HG02588 (cell line): ENCODE measurements at regions not wholly inside any gene's neighbourhood (a gene's known extent, or its start where the extent isn't known, plus 50 kb on each side); places are given as distances from the start of the nearest gene placed in this dataset.

Source experiments
- ATAC-seq: cut with Tn5 transposase; IDR thresholded peaks from one replicate; pipeline ENCODE4 v1.9.1; 2021; ENCODE audit warnings: mild to moderate bottlenecking, moderate library complexity; ENCODE audit not compliant: unreplicated experiment

- ATAC-seq: no peak
Measured at GRCh38 chr11:115700981-115701875, 197.0 kb upstream of the CADM1 start.

- no peak for ATAC-seq
Measured at GRCh38 chr11:115700496-115700895, 196.3 kb upstream of the CADM1 start.

- no peak for ATAC-seq
Measured at GRCh38 chr11:115699733-115700132, 195.5 kb upstream of the CADM1 start.

GRCh38 chr11:115699326-115699725, 195.1 kb upstream of the CADM1 start:
- ATAC-seq: no peak

GRCh38 chr11:115698243-115698642, 194.0 kb upstream of the CADM1 start:
- no peak for ATAC-seq

- no peak for ATAC-seq
Measured at GRCh38 chr11:115696563-115696962, 192.3 kb upstream of the CADM1 start.

- ATAC-seq: no peak
Measured at GRCh38 chr11:115695677-115696364, 191.6 kb upstream of the CADM1 start.

- no peak for ATAC-seq
Measured at GRCh38 chr11:115693002-115693401, 188.8 kb upstream of the CADM1 start.

- ATAC-seq: no peak
Measured at GRCh38 chr11:115691030-115691429, 186.8 kb upstream of the CADM1 start.

GRCh38 chr11:115687934-115688333, 183.7 kb upstream of the CADM1 start:
- no peak for ATAC-seq

- no peak for ATAC-seq
Measured at GRCh38 chr11:115684699-115685098, 180.5 kb upstream of the CADM1 start.

- ATAC-seq: no peak
Measured at GRCh38 chr11:115684135-115684534, 179.9 kb upstream of the CADM1 start.

- no peak for ATAC-seq
Measured at GRCh38 chr11:115682888-115683287, 178.7 kb upstream of the CADM1 start.

GRCh38 chr11:115682101-115682500, 177.9 kb upstream of the CADM1 start:
- ATAC-seq: no peak

GRCh38 chr11:115679945-115680344, 175.7 kb upstream of the CADM1 start:
- no peak for ATAC-seq

GRCh38 chr11:115678942-115679341, 174.7 kb upstream of the CADM1 start:
- ATAC-seq: no peak

- ATAC-seq: no peak
Measured at GRCh38 chr11:115677190-115677589, 173.0 kb upstream of the CADM1 start.

GRCh38 chr11:115676768-115677167, 172.6 kb upstream of the CADM1 start:
- no peak for ATAC-seq

- ATAC-seq: no peak
Measured at GRCh38 chr11:115676206-115676605, 172.0 kb upstream of the CADM1 start.

- ATAC-seq: no peak
Measured at GRCh38 chr11:115674937-115675544, 170.8 kb upstream of the CADM1 start.

- no peak for ATAC-seq
Measured at GRCh38 chr11:115674176-115674936, 170.1 kb upstream of the CADM1 start.
